ENCODE measurements at regions not wholly inside any gene's neighbourhood (a gene's known extent, or its start where the extent isn't known, plus 50 kb on each side); places are given as distances from the start of the nearest gene placed in this dataset.

- H3K36me3 ChIP-seq, result no peaks in the 10 kb centered on the region
- intact Hi-C loops (cut with DNase I), result no loop called here
- H3K9me3 ChIP-seq, result no peaks in the 10 kb centered on the region
- H3K4me1 ChIP-seq, result no peaks in the 10 kb centered on the region
- TF ChIP-seq, protein P1, sequence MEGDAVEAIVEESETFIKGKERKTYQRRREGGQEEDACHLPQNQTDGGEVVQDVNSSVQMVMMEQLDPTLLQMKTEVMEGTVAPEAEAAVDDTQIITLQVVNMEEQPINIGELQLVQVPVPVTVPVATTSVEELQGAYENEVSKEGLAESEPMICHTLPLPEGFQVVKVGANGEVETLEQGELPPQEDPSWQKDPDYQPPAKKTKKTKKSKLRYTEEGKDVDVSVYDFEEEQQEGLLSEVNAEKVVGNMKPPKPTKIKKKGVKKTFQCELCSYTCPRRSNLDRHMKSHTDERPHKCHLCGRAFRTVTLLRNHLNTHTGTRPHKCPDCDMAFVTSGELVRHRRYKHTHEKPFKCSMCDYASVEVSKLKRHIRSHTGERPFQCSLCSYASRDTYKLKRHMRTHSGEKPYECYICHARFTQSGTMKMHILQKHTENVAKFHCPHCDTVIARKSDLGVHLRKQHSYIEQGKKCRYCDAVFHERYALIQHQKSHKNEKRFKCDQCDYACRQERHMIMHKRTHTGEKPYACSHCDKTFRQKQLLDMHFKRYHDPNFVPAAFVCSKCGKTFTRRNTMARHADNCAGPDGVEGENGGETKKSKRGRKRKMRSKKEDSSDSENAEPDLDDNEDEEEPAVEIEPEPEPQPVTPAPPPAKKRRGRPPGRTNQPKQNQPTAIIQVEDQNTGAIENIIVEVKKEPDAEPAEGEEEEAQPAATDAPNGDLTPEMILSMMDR (IDR thresholded peaks at IDR 0.05), result no peak
- no peak overlapping the region for H3K27ac ChIP-seq
- H3K27me3 ChIP-seq, result no peaks in the 10 kb centered on the region
- ATAC-seq (no peak), DNase-seq (no peak)
- H3K4me3 ChIP-seq, result no peak overlapping the region
These were observed 221.2 kb downstream of the TRPC6 start for GRCh38 chr11:101362643-101363042.

DNA sequence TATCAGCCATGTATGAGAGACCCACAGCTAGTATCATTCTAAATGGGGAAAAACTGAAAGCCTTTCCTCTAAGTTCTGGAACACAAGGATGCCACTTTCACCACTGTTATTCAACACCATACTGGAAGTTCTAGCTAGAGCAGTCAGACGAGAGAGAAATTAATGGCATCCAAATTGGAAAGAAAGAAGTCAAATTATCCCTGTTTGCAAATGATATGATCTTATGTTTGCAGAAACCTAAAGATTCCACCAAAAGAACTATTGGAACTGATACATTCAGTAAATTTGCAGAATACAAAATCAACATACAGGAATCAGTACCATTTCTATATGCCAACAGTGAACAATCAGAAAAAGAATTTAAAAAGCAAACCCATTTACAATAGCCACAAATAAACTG, 226.0 kb downstream of the TRPC6 start:
- no peaks in the 10 kb centered on the region for H3K27me3 ChIP-seq
- TF ChIP-seq, protein P1 (IDR thresholded peaks at IDR 0.05), result no peak

DNA sequence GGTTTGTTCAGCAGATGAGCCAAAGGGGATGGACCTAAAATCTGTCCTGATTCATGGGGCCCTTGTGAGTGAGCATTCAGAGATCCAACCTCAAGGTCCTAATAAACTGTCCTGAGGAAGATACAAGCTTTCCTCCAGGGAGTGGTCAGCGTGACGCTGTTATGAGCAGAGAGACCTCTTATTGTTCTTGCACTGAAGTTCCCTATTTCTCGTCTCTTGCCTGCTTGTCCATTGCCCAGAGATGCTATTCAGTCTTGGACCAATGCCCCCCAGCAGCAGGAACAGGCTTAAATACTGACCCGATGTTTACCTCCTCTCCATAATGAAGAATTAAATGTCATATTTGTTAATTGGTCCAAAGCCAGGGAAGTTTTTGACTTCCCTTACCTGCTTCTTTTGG, 225.2 kb upstream of the PGR start:
- no peak for ATAC-seq
- intact Hi-C loops (cut with DNase I), result no loop called here

More for the DNA sequence above, 226.0 kb downstream of the TRPC6 start:
- DNase-seq (no peak), ATAC-seq (no peak)
- no peaks in the 10 kb centered on the region for H3K4me1 ChIP-seq
- intact Hi-C loops (cut with DNase I), result no loop called here
- no peaks in the 10 kb centered on the region for H3K9me3 ChIP-seq
- H3K27ac ChIP-seq, result no peak overlapping the region
- no peaks in the 10 kb centered on the region for H3K36me3 ChIP-seq
- H3K4me3 ChIP-seq, result no peak overlapping the region

DNA sequence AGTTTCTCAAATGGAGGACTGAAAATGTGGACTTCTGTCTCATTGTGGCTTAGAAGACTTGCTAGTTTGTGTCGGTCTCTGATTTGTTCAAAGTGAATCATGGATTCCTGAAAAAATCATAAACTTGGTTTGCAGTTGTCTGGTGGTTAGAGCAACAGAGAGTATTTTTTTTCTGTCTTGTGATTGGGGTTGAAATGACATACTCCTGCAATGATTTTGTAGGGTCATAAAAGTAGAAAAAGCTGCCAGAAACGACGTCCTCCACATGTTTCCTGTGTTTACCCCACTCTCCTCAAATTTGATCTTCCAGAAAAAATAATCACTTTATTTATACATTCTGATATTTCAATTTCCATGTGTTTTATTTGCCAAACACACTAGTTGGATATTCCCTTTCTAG, 219.2 kb upstream of the PGR start:
- ATAC-seq, result no peak
- Histone ChIP-seq H3K4me3 (no peak overlapping the region), H3K9me3 (no peaks in the 10 kb centered on the region), H3K27me3 (no peaks in the 10 kb centered on the region), H3K4me1 (no peaks in the 10 kb centered on the region), H3K27ac (no peak overlapping the region), H3K36me3 (no peaks in the 10 kb centered on the region)
- DNase-seq, result no peak
- TF ChIP-seq, protein P1 (IDR thresholded peaks at IDR 0.05), result no peak
- intact Hi-C loops (cut with DNase I), result no loop called here

More for the DNA sequence above, 225.2 kb upstream of the PGR start:
- no peaks in the 10 kb centered on the region for H3K9me3 ChIP-seq
- no peaks in the 10 kb centered on the region for H3K36me3 ChIP-seq
- no peaks in the 10 kb centered on the region for H3K4me1 ChIP-seq
- H3K27ac ChIP-seq, result no peak overlapping the region
- no peak overlapping the region for H3K4me3 ChIP-seq
- DNase-seq, result no peak
- TF ChIP-seq, protein P1 (IDR thresholded peaks at IDR 0.05), result no peak
- H3K27me3 ChIP-seq, result no peaks in the 10 kb centered on the region

GRCh38 chr11:101346591-101346990, 217.0 kb upstream of the PGR start:
- ATAC-seq (no peak), DNase-seq (no peak)
- Histone ChIP-seq H3K27ac (no peak overlapping the region), H3K27me3 (no peaks in the 10 kb centered on the region), H3K4me1 (no peaks in the 10 kb centered on the region), H3K4me3 (no peak overlapping the region), H3K9me3 (no peaks in the 10 kb centered on the region), H3K36me3 (no peaks in the 10 kb centered on the region)
- TF ChIP-seq, protein P1 (IDR thresholded peaks at IDR 0.05), result no peak
- intact Hi-C loops (cut with DNase I), result no loop called here

GRCh38 chr11:101345891-101346290, 216.3 kb upstream of the PGR start:
- intact Hi-C loops (cut with DNase I), result no loop called here
- Histone ChIP-seq H3K36me3 (no peaks in the 10 kb centered on the region), H3K4me3 (no peak overlapping the region), H3K27ac (no peak overlapping the region), H3K4me1 (no peaks in the 10 kb centered on the region), H3K9me3 (no peaks in the 10 kb centered on the region), H3K27me3 (no peaks in the 10 kb centered on the region)
- no peak for DNase-seq
- TF ChIP-seq, protein P1 (IDR thresholded peaks at IDR 0.05), result no peak
- no peak for ATAC-seq
